ENCODE measurements at regions not wholly inside any gene's neighbourhood (a gene's known extent, or its start where the extent isn't known, plus 50 kb on each side); places are given as distances from the start of the nearest gene placed in this dataset.
A peak's percentile ranks its signal among the peaks of the same experiment; 100 is the strongest.
"Not testable (repeated sequence)": the region's sequence is repeated elsewhere in the genome, so short reads cannot be mapped to it uniquely, and the experiment has no call there.

DNA sequence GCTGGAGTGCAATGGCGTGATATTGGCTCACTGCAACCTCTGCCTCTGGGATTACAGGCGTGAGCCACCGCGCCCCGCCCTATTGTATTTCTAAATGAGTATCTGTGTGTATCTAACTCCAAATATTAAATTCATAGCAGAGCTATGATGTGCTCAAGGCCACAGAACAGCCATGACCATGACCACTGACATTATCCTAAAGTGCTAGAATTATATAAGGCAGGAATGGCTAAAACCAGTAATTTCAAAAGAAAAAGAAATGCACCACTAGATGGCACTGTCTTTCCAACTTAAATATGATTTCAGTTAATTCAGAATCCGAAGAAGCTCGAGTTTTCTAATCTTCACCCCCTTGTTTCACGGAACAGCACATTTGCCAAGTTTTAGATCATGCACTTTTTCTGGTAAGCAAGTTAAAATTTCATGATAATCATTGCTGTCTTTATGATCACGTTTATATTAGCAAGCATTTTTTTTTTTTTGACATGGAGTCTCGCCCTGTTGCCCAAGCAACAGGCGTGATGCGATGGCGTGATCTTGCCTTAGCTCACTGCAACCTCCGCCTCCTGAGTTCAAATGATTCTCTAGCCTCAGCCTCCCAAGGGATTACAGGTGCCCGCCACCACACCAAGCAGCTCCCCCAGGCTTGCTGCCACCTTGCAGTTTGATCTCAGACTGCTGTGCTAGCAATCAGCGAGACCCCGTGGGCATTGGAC, 65.3 kb downstream of the OR13A1 start:
- Histone ChIP-seq H3K4me3 (peak overlapping the region in 1 of 2 donors; percentile 24), H3K4me1 (no peaks in the 10 kb centered on the region), H3K9me3 (no peaks in the 10 kb centered on the region), H3K27ac (no peak overlapping the region), H3K27me3 (no peaks in the 10 kb centered on the region), H3K36me3 (ENCODE audit: low read depth, missing control alignments) (no peaks in the 10 kb centered on the region)
- DNase-seq, result no peak
- intact Hi-C loops (cut with DNase I; ENCODE audit: low total_unique reads), result no loop called here
- TF ChIP-seq POLR2A (IDR thresholded peaks at IDR 0.05), result no peak
- TF ChIP-seq, protein P1, sequence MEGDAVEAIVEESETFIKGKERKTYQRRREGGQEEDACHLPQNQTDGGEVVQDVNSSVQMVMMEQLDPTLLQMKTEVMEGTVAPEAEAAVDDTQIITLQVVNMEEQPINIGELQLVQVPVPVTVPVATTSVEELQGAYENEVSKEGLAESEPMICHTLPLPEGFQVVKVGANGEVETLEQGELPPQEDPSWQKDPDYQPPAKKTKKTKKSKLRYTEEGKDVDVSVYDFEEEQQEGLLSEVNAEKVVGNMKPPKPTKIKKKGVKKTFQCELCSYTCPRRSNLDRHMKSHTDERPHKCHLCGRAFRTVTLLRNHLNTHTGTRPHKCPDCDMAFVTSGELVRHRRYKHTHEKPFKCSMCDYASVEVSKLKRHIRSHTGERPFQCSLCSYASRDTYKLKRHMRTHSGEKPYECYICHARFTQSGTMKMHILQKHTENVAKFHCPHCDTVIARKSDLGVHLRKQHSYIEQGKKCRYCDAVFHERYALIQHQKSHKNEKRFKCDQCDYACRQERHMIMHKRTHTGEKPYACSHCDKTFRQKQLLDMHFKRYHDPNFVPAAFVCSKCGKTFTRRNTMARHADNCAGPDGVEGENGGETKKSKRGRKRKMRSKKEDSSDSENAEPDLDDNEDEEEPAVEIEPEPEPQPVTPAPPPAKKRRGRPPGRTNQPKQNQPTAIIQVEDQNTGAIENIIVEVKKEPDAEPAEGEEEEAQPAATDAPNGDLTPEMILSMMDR (IDR thresholded peaks at IDR 0.05), result peak; percentile 51 to 69 (median 61)
- 36 to 37% methylated on average over 17 of the region's 17 CpGs for WGBS, 2 donors

DNA sequence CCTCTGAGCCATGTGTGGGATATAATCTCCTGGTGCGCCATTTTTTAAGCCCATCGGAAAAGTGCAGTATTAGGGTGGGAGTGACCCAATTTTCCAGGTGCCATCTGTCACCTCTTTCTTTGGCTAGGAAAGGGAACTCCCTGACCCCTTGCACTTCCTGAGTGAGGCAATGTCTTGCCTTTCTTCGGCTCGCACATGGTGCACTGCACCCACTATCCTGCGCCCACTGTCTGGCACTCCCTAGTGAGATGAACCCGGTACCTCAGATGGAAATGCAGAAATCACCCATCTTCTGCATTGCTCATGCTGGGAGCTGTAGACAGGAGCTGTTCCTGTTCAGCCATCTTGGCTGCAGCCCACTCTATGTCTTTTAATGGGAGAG, 64.7 kb downstream of the OR13A1 start:
- 45 to 78% methylated on average over 5 to 6 of the region's 6 CpGs for WGBS, 2 donors
- H3K27me3 ChIP-seq; intact Hi-C loops (cut with DNase I; ENCODE audit: low total_unique reads): not testable (repeated sequence)

More for the DNA sequence above, 64.7 kb downstream of the OR13A1 start:
- not testable (repeated sequence) for H3K36me3 ChIP-seq (ENCODE audit: low read depth, missing control alignments); H3K27ac ChIP-seq; H3K4me3 ChIP-seq; H3K9me3 ChIP-seq; H3K4me1 ChIP-seq; DNase-seq

Small RNA genes in the stretch of these regions (microRNA-seq; reads per million reads assigned to microRNA genes)
- gene MIR3156-1 (ENCODE audit: borderline number of aligned reads in 2 of 2, borderline replicate concordance in 1 of 2), result 0 reads per million in 2 donors

Small RNA genes in the stretch of these regions (small RNA-seq; reads per million reads assigned to genes)
- gene AL512324.1, result 0 reads per million in 2 donors
- 0 reads per million in 2 donors for gene MIR3156-1
- gene RNU6-1207P, result 0 reads per million in 2 donors

Data from testis (tissue), 2 donors.